Skin of body (tissue), 1 donor: ENCODE measurements at regions not wholly inside any gene's neighbourhood (a gene's known extent, or its start where the extent isn't known, plus 50 kb on each side); places are given as distances from the start of the nearest gene placed in this dataset.
A peak's percentile ranks its signal among the peaks of the same experiment; 100 is the strongest.

Experiments
- DNase-seq: peaks from one replicate; lab custom pipeline; 2025; lab: John Stamatoyannopoulos, UW

GRCh38 chr2:40786636-40787035 lies 334.7 kb upstream of the SLC8A1 start:
- DNase-seq = no peak

- DNase-seq = no peak
Observed at GRCh38 chr2:40797120-40797519, 345.2 kb upstream of the SLC8A1 start.

GRCh38 chr2:40803900-40804299 lies 352.0 kb upstream of the SLC8A1 start:
- DNase-seq = no peak

GRCh38 chr2:40809156-40809555 lies 357.3 kb upstream of the SLC8A1 start:
- DNase-seq = no peak

- peak; percentile 8 for DNase-seq
Observed at GRCh38 chr2:40814616-40815015, 362.7 kb upstream of the SLC8A1 start.

DNA sequence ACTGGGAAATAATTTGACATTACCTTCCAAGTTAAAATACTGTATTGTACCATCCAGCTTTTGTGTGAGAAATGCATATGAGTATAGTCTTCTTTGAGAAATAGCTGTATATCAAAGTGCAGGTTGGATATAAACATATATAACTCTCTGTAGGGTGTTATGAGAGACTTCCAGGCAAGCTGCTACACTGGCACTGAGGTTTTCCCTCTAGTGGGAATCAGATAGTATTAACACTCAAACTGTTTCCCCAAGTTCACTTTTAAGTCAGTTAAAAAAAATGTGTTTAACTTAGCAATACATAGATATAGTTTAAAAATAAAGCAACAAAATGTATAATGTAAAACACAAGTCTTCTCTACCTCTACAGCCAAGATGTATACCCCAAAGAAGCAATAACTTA lies 368.4 kb upstream of the SLC8A1 start:
- no peak for DNase-seq

DNA sequence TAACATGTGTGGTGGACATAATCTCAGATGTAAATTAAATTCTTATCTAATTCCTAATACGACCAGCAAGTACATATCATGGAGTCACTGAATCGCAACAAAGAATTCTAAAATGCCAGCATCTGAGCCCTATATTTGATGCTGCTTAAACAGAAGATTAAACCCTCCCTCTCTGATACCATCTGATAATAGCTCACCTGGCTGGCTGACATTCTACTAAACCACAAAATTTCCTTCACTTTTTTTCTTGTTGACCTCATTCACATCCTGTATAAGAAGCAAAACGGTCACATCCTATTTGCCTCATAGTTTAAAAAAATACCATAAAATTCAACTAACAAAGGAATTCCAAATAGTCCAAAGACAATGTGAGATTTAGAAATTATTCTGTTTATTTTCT lies 371.6 kb upstream of the SLC8A1 start:
- DNase-seq = no peak

DNA sequence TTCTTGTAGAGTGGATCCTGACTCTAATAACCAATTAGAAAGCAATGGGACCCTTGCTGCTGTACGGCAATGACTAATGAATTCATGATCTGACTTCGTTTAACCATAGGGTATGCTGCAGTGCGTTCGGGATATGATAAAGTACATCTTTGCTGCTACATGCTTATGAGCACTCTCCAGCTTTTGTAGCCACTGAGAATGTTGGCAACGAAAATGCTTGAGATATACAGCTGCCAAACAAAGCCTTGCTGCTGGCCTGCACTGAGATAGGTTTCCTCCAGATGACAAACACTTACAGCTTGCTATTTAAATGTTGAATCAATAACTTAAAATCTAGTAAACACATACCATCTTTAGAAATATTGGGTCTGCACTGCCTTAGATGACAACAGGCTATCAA lies 372.4 kb upstream of the SLC8A1 start:
- peak; percentile 4 for DNase-seq

GRCh38 chr2:40827392-40827791 lies 375.5 kb upstream of the SLC8A1 start:
- no peak for DNase-seq

DNA sequence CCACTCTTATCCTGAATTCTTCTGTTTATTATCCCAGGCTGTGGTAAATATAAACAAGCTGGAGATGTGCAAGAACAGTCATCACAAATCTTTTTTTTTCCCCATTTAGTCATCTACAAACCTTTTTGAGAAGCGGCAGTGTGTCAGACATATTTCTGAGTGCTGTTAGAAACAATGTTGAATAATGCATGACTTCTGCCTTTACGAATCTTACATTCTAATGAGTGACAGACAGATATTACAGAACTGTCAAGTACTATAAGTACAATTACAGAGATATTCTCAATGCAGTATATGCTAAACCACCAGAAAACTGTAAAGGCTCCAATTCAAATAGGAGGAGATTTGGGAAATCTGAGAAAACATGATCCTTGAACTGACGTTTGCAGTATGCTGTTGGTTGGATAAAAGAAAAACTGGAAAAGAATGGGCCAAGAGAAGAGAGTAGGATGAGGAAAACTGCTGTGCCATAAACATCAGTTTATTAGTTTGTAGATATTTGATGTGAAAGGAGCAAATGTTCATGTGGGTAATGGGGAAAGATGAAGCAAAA lies 379.5 kb upstream of the SLC8A1 start:
- no peak for DNase-seq

DNA sequence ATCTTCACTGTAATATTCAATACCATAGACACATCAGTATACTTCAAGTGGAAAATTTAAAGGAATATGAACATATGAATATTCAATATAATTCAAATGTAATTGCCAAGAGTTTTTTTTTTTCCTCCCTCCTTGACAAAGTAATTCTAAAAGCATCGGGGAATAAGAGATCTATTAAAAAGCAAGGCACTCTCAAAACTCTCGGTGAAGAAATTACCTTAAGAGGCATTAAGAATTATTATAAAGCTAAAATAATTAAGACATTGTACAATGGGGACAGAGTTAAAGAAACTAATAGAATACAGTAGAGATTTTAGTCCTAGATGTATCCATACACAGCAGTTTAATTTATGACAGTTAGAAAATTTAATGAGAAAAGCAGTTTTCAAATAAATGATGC lies 390.0 kb upstream of the SLC8A1 start:
- DNase-seq = no peak

DNA sequence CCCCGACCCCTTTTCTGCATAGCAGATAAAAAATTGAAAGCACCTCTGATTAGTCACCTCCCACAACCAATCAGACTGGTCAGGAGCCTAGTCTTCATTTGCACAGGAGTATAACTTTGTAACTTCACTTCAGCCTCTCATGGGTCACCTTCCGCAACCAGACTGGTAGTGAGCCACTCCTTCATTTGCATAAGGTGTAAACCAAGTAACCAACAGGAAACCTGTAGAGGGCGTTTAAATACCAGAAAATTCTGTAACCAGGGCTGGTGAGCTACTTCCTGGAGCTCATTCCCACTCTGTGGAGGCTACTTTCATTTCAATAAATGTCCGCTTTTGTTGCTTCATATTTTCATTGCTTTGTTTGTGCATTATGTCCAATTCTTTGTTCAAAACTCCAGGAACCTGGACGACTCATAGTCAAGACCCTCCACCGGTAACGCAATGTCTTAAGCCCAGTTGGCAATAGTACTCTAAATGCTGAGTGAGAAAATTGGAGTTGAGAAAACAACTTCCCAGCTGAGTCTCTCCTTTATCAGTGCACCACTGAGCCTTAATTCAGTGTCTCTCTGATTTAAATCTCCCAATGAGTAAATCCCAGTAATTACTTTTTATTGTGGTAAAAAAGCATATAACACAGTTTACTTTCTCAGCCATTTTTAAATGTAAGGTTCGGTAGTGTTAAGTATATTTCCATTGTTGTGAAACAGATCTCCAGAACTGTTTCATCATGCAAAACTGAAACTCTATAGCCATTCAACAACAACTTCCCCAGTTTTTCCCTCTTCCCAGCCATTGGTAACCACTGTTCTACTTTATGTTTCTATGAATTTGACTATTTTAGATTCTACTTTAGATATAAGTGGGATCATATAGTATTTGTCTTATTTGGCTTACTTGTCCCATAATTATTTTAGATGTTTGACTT lies 392.7 kb upstream of the SLC8A1 start:
- DNase-seq = no peak

DNA sequence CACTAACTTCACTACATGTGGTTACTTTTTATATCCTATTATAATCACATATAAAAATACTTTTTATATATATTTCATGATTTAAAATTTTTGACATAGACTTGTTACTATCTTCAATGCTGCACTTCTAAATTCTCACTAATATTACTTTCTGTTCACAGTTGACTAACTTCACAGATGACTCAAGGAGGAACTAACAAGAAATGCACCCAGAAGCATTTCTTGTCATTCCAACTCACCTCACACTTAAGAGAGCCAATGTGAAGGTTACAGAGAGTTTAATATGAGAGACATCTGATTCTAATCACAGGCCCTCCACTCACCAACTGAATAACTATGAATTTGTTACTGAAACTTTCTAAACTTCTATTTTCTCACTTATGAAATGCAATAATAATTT lies 399.8 kb upstream of the SLC8A1 start:
- DNase-seq = no peak

DNA sequence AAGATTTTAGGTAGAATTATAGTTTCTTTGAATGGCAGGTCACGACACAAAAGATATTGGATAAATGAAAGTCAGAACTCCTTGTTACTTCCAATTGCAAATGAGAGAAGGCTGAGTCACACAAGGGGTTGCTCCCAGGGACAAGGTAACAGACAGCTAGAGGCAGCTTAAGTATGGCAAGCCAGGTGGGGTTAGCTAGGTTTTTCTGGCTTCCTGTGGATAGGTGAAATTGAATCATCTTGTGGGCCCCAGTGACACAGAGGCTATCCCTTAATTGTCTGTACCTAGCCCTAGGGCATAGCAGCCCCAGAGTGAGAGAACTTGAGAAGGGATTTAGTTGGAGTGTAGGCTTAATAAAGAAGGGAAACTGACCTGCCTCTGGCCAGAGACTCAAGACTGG lies 407.7 kb upstream of the SLC8A1 start:
- DNase-seq = no peak

DNA sequence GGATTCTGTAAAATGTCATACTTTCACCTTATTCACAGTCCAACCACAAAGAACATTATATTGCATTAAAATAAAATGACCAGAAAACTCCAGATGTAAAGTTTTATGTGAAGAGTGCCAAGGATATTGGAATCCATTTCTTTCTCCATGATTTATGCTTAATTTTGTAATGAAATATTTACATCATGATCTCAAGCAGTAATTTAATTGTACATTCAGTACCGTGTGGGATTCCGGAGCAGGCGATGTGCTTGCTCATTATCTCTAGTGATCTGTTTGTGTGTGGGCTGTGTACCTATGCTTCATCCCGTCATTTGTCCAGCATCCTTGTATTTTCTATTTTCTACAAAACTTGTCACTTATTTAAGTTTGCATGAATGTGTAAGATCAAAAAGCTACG lies 415.9 kb upstream of the SLC8A1 start:
- DNase-seq = no peak

- no peak for DNase-seq
Observed at GRCh38 chr2:40872580-40872979, 420.7 kb upstream of the SLC8A1 start.

- DNase-seq = no peak
Observed at GRCh38 chr2:40874380-40874779, 422.5 kb upstream of the SLC8A1 start.

GRCh38 chr2:40877734-40878288 lies 425.9 kb upstream of the SLC8A1 start:
- no peak for DNase-seq

DNA sequence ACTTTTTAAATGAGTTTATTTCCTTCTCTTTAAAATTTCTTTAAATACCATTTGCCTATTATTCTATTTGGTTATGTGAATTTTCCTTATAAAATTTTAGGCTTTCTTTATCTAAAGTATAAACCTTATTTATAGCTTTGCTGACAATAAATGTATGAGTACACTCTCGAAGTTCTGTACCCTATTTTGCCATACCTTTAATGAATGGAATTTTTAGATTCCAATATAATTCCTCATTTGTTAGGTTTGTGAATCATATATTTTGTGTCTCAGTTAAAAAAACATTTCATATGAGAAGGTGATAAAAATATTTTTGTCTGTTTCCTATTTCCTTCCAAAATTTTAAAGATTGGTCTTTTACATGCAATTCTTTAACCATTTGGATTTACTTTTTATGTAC lies 427.4 kb upstream of the SLC8A1 start:
- no peak for DNase-seq

DNA sequence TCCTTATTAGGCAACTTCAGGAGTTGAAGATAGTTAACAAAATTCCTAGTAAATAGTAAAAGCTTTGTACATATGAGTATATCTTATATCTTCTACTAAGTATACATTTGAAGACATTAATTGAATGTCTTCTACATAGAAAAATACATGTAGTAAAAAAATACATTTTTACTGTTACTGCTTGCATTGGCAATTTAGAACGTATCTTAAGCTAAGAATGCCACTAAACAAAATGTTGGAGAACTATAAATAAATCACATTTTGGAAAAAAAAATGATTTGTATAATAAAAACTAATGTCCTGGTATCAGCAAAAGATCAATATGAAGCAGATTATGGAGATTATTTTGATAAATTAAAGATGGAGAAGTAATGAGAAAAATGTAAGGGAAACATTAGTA lies 434.2 kb upstream of the SLC8A1 start:
- DNase-seq = no peak

- no peak for DNase-seq
Observed at GRCh38 chr2:40886655-40887054, 434.8 kb upstream of the SLC8A1 start.

- no peak for DNase-seq
Observed at GRCh38 chr2:40896358-40896757, 444.5 kb upstream of the SLC8A1 start.

- DNase-seq = peak; percentile 10
Observed at GRCh38 chr2:40914666-40915065, 462.8 kb upstream of the SLC8A1 start.
